Transverse colon (tissue), 1 donor: ENCODE measurements at regions not wholly inside any gene's neighbourhood (a gene's known extent, or its start where the extent isn't known, plus 50 kb on each side); places are given as distances from the start of the nearest gene placed in this dataset.

ENCODE experiments used
- EP300 ChIP-seq: sonication (generic); formaldehyde crosslinking; IDR thresholded peaks from one replicate; pipeline ENCODE4 v1.6.1; 2017; ENCODE audit warnings: antibody characterized with exemption, low read depth
- POLR2A ChIP-seq: fragments of 450-650 bp; IDR thresholded peaks from one replicate; pipeline ENCODE4 v1.6.1; 2016; ENCODE audit warnings: antibody characterized with exemption, mild to moderate bottlenecking, moderate library complexity

GRCh38 chr9:23245067-23245466 is 581.0 kb downstream of the ELAVL2 start:
- no peak for TF ChIP-seq EP300
- no peak for TF ChIP-seq POLR2A
